MCF 10A (cell line): ENCODE measurements at regions not wholly inside any gene's neighbourhood (a gene's known extent, or its start where the extent isn't known, plus 50 kb on each side); places are given as distances from the start of the nearest gene placed in this dataset.

ENCODE experiments used
- BruUV-seq: library from RNA; stranded (reverse); fragments of 400-500 nt; replicated peaks from 2 replicates; lab custom pipeline; 2021; lab: Mats Ljungman, UMichigan
- CTCF ChIA-PET: fragments of 300-600 bp; sonication (Branson Sonifier 250); formaldehyde crosslinking; extraction: SDS; loops from one replicate; lab custom pipeline; 2021; ENCODE audit warnings: antibody characterized with exemption, inconsistent platforms; lab: Yijun Ruan, JAX
- POLR2A ChIA-PET: fragments of 300-600, 350-650 bp; sonication (Branson Sonifier 250); formaldehyde crosslinking; extraction: SDS; loops from one replicate; lab custom pipeline; 2020; ENCODE audit warnings: antibody characterized with exemption, inconsistent platforms; lab: Yijun Ruan, JAX
- DNase-seq: peaks from one replicate; pipeline ENCODE4 v3.0.0-alpha.2; 2018; ENCODE audit not compliant: unreplicated experiment
- H3K27ac Mint-ChIP-seq: one replicate; pipeline ENCODE4 v1.8.0; 2022; ENCODE audit warnings: mild to moderate bottlenecking, low read depth, mixed read lengths; ENCODE audit not compliant: unreplicated experiment
- H3K27me3 Mint-ChIP-seq: one replicate; pipeline ENCODE4 v1.8.0; 2022; ENCODE audit warnings: mixed read lengths; ENCODE audit not compliant: insufficient read depth, unreplicated experiment
- H3K36me3 Mint-ChIP-seq: one replicate; pipeline ENCODE4 v1.8.0; 2022; ENCODE audit warnings: mild to moderate bottlenecking, moderate library complexity, mixed read lengths; ENCODE audit not compliant: insufficient read depth, unreplicated experiment
- H3K4me1 Mint-ChIP-seq: one replicate; pipeline ENCODE4 v1.8.0; 2022; ENCODE audit warnings: mixed read lengths; ENCODE audit not compliant: insufficient read depth, unreplicated experiment
- H3K4me3 Mint-ChIP-seq: one replicate; pipeline ENCODE4 v1.8.0; 2022; ENCODE audit warnings: mild to moderate bottlenecking, moderate library complexity, mixed read lengths; ENCODE audit not compliant: unreplicated experiment
- H3K9me3 Mint-ChIP-seq: one replicate; pipeline ENCODE4 v1.8.0; 2022; ENCODE audit warnings: mixed read lengths; ENCODE audit not compliant: unreplicated experiment
- intact Hi-C: fragments of 100-400 bp; cut with micrococcal nuclease; formaldehyde crosslinking; loops from 2 replicates; pipeline ENCODE4 v1.14.1; 2022
- TF ChIP-seq, protein P1 (sequence below): fragments of 200-600 bp; IDR thresholded peaks from one replicate; pipeline ENCODE4 v1.8.0; 2022; ENCODE audit warnings: antibody characterized with exemption, mild to moderate bottlenecking; ENCODE audit not compliant: unreplicated experiment

DNA sequence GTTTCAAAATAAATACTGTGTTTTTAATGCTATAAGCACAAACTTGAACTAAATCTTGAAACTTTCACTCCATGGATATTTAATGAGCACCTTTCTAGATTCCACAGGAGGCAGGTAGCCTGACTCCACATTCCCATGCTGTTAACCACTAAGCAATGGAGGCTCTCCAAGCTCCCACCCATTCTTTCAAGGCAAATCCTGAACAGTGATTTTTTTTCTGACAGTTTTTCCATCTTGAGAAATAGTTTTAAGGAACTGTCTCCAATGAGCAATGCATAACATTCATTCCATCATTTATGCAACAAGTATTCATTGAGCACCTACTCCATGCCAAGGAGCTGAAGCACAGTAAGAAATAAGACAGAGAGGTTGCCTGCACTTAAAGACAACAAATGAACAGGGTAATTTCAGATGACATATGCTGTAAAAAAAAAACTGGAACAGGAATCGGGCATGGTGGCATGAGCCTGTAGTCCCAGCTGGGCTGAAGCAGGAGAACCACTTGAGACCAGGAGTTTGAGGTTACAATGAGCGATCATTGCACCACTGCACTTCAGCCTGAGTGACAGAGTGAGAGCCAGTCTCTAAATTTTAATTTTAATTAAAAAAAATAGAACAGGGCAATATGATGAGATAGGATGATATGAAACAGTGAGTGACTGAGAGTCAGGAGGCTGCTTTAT, 102.3 kb upstream of the CPSF6 start:
- no TSS peak for BruUV-seq
- DNase-seq = no peak
- TF ChIP-seq, protein P1, sequence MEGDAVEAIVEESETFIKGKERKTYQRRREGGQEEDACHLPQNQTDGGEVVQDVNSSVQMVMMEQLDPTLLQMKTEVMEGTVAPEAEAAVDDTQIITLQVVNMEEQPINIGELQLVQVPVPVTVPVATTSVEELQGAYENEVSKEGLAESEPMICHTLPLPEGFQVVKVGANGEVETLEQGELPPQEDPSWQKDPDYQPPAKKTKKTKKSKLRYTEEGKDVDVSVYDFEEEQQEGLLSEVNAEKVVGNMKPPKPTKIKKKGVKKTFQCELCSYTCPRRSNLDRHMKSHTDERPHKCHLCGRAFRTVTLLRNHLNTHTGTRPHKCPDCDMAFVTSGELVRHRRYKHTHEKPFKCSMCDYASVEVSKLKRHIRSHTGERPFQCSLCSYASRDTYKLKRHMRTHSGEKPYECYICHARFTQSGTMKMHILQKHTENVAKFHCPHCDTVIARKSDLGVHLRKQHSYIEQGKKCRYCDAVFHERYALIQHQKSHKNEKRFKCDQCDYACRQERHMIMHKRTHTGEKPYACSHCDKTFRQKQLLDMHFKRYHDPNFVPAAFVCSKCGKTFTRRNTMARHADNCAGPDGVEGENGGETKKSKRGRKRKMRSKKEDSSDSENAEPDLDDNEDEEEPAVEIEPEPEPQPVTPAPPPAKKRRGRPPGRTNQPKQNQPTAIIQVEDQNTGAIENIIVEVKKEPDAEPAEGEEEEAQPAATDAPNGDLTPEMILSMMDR = no peak
- H3K27me3 Mint-ChIP-seq = no peaks in the 10 kb centered on the region
- POLR2A ChIA-PET = no interaction called here
- H3K36me3 Mint-ChIP-seq = no peaks in the 10 kb centered on the region
- H3K4me1 Mint-ChIP-seq = no peaks in the 10 kb centered on the region
- intact Hi-C loops = no loop called here
- CTCF ChIA-PET = no interaction called here
- H3K27ac Mint-ChIP-seq = no peak overlapping the region
- no peak overlapping the region for H3K4me3 Mint-ChIP-seq
- peaks cover 7% of the 10 kb centered on the region for H3K9me3 Mint-ChIP-seq

DNA sequence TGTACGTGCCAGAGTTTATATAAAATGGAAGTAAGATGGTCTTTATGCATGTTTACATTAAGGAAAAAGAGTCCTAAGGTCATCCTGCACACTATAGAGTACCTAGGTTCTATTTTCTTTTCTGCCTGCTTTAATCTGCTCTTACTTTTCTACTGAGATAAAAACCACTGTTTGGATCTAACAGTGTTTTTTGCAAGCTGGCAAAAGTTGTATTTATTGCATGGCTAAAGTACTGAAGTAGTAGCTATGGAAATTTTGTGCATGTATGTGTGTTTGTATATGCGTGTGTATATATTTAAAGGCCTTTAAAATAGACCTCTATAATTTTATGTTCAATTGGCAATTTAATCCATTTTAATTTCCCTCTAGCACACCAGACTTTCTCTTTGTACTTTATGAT, 98.3 kb upstream of the CPSF6 start:
- Mint-ChIP-seq H3K27ac (no peak overlapping the region), H3K36me3 (no peaks in the 10 kb centered on the region), H3K4me3 (no peak overlapping the region), H3K27me3 (no peaks in the 10 kb centered on the region), H3K4me1 (no peaks in the 10 kb centered on the region), H3K9me3 (peaks cover 7% of the 10 kb centered on the region)
- ChIA-PET CTCF (interaction anchor here (0.6 to 1.8 kb wide), 4 partner anchors 11 to 107 kb away, joined by 3 to 8 read pairs (median 6); no protein-coding TSS in a partner anchor), POLR2A (interaction anchor here (0.7 kb wide), 1 partner anchor 266 kb away, joined by 6 read pairs; no protein-coding TSS in a partner anchor)
- intact Hi-C loops = no loop called here
- no TSS peak for BruUV-seq
- TF ChIP-seq, protein P1 = no peak
- no peak for DNase-seq

DNA sequence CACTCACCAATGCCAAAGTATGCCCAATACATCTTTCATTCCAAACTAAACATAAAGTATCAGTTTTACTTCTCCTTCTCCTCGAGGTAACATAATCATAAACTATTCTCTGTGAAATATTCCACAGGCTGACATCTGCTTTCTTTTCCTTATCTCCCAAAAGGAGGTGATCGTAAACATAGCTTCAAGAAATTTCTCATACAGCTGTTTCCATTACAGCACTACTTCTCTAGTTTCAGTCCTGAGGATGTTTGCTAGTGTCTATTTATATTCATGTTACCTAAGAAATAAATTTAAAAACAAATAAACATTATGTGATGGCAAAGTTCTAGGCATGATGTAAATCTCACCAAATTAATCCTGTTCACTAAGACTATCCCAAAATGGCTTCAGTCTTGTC, 90.1 kb upstream of the CPSF6 start:
- no peak for DNase-seq
- H3K4me3 Mint-ChIP-seq = no peak overlapping the region
- POLR2A ChIA-PET = interaction anchor here (0.8 kb wide), 1 partner anchor 126 kb away, joined by 3 read pairs; no protein-coding TSS in a partner anchor
- intact Hi-C loops = no loop called here
- H3K36me3 Mint-ChIP-seq = no peaks in the 10 kb centered on the region
- no peaks in the 10 kb centered on the region for H3K27me3 Mint-ChIP-seq
- BruUV-seq = no TSS peak
- CTCF ChIA-PET = no interaction called here
- no peaks in the 10 kb centered on the region for H3K9me3 Mint-ChIP-seq
- TF ChIP-seq, protein P1 = no peak
- H3K27ac Mint-ChIP-seq = no peak overlapping the region
- H3K4me1 Mint-ChIP-seq = peaks cover 5% of the 10 kb centered on the region

DNA sequence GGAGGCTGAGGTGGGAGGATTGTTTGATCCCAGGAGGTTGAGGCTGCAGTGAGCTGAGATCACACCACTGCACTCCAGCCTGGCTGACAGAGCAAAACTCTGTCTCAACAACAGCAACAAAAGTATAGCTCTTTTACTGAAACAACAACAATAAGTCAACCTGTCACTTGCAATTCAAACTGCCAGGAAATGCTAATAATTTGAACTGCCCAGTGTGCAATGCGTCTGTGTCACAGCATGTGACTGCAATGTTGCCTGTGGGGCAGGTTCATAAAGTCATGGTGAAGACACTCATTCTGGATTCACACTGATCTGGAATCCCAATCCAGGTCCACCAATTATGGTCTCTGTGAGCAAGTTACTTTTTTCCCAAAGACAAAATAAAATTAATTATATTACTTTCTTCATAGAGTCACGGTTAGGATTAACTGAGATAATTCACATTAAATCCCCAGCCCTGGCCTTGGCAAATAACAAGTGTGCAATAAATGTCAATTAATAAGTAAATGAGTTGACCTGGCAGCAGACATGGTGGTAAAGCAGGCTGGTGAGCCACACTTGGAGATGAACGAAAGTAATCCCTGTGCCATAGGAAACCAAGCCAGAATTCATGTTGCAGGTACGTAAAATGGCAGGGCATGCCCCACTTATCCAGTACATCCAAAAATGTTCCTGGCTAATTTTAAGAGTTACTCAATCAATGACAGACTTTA, 89.1 kb upstream of the CPSF6 start:
- CTCF ChIA-PET = interaction anchor here (0.6 to 0.8 kb wide), 2 partner anchors 263 to 1221 kb away, joined by 3 read pairs; no protein-coding TSS in a partner anchor
- no peaks in the 10 kb centered on the region for H3K27me3 Mint-ChIP-seq
- no peaks in the 10 kb centered on the region for H3K9me3 Mint-ChIP-seq
- BruUV-seq = no TSS peak
- no peak overlapping the region for H3K4me3 Mint-ChIP-seq
- H3K27ac Mint-ChIP-seq = no peak overlapping the region
- H3K36me3 Mint-ChIP-seq = no peaks in the 10 kb centered on the region
- intact Hi-C loops = loop anchor here (10.0 kb wide), 1 partner anchor 485 kb away; no protein-coding TSS in a partner anchor
- peaks cover 11% of the 10 kb centered on the region for H3K4me1 Mint-ChIP-seq
- TF ChIP-seq, protein P1 = no peak
- no peak for DNase-seq
- POLR2A ChIA-PET = no interaction called here
